ENCODE measurements at regions not wholly inside any gene's neighbourhood (a gene's known extent, or its start where the extent isn't known, plus 50 kb on each side); places are given as distances from the start of the nearest gene placed in this dataset.
"Not testable (repeated sequence)": the region's sequence is repeated elsewhere in the genome, so short reads cannot be mapped to it uniquely, and the experiment has no call there.

GRCh38 chr15:78706481-78707235 is 65.6 kb upstream of the CHRNB4 start:
- TF ChIP-seq, protein P1, sequence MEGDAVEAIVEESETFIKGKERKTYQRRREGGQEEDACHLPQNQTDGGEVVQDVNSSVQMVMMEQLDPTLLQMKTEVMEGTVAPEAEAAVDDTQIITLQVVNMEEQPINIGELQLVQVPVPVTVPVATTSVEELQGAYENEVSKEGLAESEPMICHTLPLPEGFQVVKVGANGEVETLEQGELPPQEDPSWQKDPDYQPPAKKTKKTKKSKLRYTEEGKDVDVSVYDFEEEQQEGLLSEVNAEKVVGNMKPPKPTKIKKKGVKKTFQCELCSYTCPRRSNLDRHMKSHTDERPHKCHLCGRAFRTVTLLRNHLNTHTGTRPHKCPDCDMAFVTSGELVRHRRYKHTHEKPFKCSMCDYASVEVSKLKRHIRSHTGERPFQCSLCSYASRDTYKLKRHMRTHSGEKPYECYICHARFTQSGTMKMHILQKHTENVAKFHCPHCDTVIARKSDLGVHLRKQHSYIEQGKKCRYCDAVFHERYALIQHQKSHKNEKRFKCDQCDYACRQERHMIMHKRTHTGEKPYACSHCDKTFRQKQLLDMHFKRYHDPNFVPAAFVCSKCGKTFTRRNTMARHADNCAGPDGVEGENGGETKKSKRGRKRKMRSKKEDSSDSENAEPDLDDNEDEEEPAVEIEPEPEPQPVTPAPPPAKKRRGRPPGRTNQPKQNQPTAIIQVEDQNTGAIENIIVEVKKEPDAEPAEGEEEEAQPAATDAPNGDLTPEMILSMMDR (IDR thresholded peaks at IDR 0.05; ENCODE audit: low read length) = not testable (repeated sequence)
- TF ChIP-seq EZH2 (optimal IDR thresholded peaks at IDR 0.05; ENCODE audit: low read depth, low read length); EZH2phosphoT487 (IDR thresholded peaks at IDR 0.05; ENCODE audit: low read length): not testable (repeated sequence)

Data from MM.1S (cell line).